ENCODE measurements at regions not wholly inside any gene's neighbourhood (a gene's known extent, or its start where the extent isn't known, plus 50 kb on each side); places are given as distances from the start of the nearest gene placed in this dataset.
A peak's percentile ranks its signal among the peaks of the same experiment; 100 is the strongest.

- no peak overlapping the region for H3K4me3 ChIP-seq (ENCODE audit: low read length)
- H3K36me3 ChIP-seq (ENCODE audit: control insufficient read depth, insufficient read depth, low read length) = no peaks in the 10 kb centered on the region
- no peak overlapping the region for H3K27ac ChIP-seq (ENCODE audit: low read length)
- peaks cover 22% of the 10 kb centered on the region for H3K27me3 ChIP-seq (ENCODE audit: control insufficient read depth, insufficient read depth, low read length)
- 82% methylated on average over 4 of the region's 6 CpGs for WGBS (ENCODE audit: insufficient coverage)
- DNase-seq = no peak
- H3K4me1 ChIP-seq (ENCODE audit: control insufficient read depth, insufficient read depth, low read length) = peaks cover 2% of the 10 kb centered on the region
- H3K9me3 ChIP-seq (replicated peaks; ENCODE audit: control insufficient read depth, low read depth, low read length) = no peaks in the 10 kb centered on the region
These were observed 198.4 kb downstream of the PRDM2 start for GRCh38 chr1:13898406-13898805.

GRCh38 chr1:13899856-13900255 lies 199.9 kb downstream of the PRDM2 start:
- no peak overlapping the region for H3K4me3 ChIP-seq (ENCODE audit: low read length)
- no peak for DNase-seq
- no peak overlapping the region for H3K27ac ChIP-seq (ENCODE audit: low read length)
- WGBS (ENCODE audit: insufficient coverage) = no CpG with 5 or more reads among the region's 7 CpGs
- peaks cover 5% of the 10 kb centered on the region for H3K9me3 ChIP-seq (replicated peaks; ENCODE audit: control insufficient read depth, low read depth, low read length)
- peaks cover 8% of the 10 kb centered on the region for H3K27me3 ChIP-seq (ENCODE audit: control insufficient read depth, insufficient read depth, low read length)
- no peaks in the 10 kb centered on the region for H3K4me1 ChIP-seq (ENCODE audit: control insufficient read depth, insufficient read depth, low read length)
- H3K36me3 ChIP-seq (ENCODE audit: control insufficient read depth, insufficient read depth, low read length) = no peaks in the 10 kb centered on the region

- Histone ChIP-seq H3K27ac (ENCODE audit: low read length) (no peak overlapping the region), H3K9me3 (replicated peaks; ENCODE audit: control insufficient read depth, low read depth, low read length) (peaks cover 5% of the 10 kb centered on the region), H3K27me3 (ENCODE audit: control insufficient read depth, insufficient read depth, low read length) (peaks cover 6% of the 10 kb centered on the region), H3K4me1 (ENCODE audit: control insufficient read depth, insufficient read depth, low read length) (no peaks in the 10 kb centered on the region), H3K36me3 (ENCODE audit: control insufficient read depth, insufficient read depth, low read length) (no peaks in the 10 kb centered on the region), H3K4me3 (ENCODE audit: low read length) (no peak overlapping the region)
- no CpG with 5 or more reads among the region's 1 CpG for WGBS (ENCODE audit: insufficient coverage)
- DNase-seq = no peak
These were observed 200.6 kb downstream of the PRDM2 start for GRCh38 chr1:13900583-13900982.

GRCh38 chr1:13901039-13901438 lies 201.1 kb downstream of the PRDM2 start:
- 44% methylated on average over 3 of the region's 10 CpGs for WGBS (ENCODE audit: insufficient coverage)
- Histone ChIP-seq H3K36me3 (ENCODE audit: control insufficient read depth, insufficient read depth, low read length) (no peaks in the 10 kb centered on the region), H3K27me3 (ENCODE audit: control insufficient read depth, insufficient read depth, low read length) (peaks cover 6% of the 10 kb centered on the region), H3K4me3 (ENCODE audit: low read length) (no peak overlapping the region), H3K27ac (ENCODE audit: low read length) (no peak overlapping the region), H3K9me3 (replicated peaks; ENCODE audit: control insufficient read depth, low read depth, low read length) (peaks cover 5% of the 10 kb centered on the region), H3K4me1 (ENCODE audit: control insufficient read depth, insufficient read depth, low read length) (no peaks in the 10 kb centered on the region)
- DNase-seq = peak; percentile 8

- H3K4me3 ChIP-seq (ENCODE audit: low read length) = no peak overlapping the region
- peaks cover 5% of the 10 kb centered on the region for H3K9me3 ChIP-seq (replicated peaks; ENCODE audit: control insufficient read depth, low read depth, low read length)
- no peaks in the 10 kb centered on the region for H3K4me1 ChIP-seq (ENCODE audit: control insufficient read depth, insufficient read depth, low read length)
- no peak for DNase-seq
- no peaks in the 10 kb centered on the region for H3K36me3 ChIP-seq (ENCODE audit: control insufficient read depth, insufficient read depth, low read length)
- WGBS (ENCODE audit: insufficient coverage) = 68% methylated on average over 5 of the region's 6 CpGs
- peaks cover 4% of the 10 kb centered on the region for H3K27me3 ChIP-seq (ENCODE audit: control insufficient read depth, insufficient read depth, low read length)
- no peak overlapping the region for H3K27ac ChIP-seq (ENCODE audit: low read length)
These were observed 201.6 kb downstream of the PRDM2 start for GRCh38 chr1:13901597-13901996.

- no peaks in the 10 kb centered on the region for H3K4me1 ChIP-seq (ENCODE audit: control insufficient read depth, insufficient read depth, low read length)
- 58% methylated on average over 3 of the region's 3 CpGs for WGBS (ENCODE audit: insufficient coverage)
These were observed 208.1 kb downstream of the PRDM2 start for GRCh38 chr1:13908128-13908527.

GRCh38 chr1:13911697-13912619 lies 212.0 kb downstream of the PRDM2 start:
- 73% methylated on average over 6 of the region's 8 CpGs for WGBS (ENCODE audit: insufficient coverage)
- Histone ChIP-seq H3K27me3 (ENCODE audit: control insufficient read depth, insufficient read depth, low read length) (no peaks in the 10 kb centered on the region), H3K4me3 (ENCODE audit: low read length) (no peak overlapping the region), H3K9me3 (replicated peaks; ENCODE audit: control insufficient read depth, low read depth, low read length) (no peaks in the 10 kb centered on the region), H3K4me1 (ENCODE audit: control insufficient read depth, insufficient read depth, low read length) (no peaks in the 10 kb centered on the region), H3K36me3 (ENCODE audit: control insufficient read depth, insufficient read depth, low read length) (no peaks in the 10 kb centered on the region), H3K27ac (ENCODE audit: low read length) (no peak overlapping the region)
- DNase-seq = no peak

More at GRCh38 chr1:13908128-13908527, 208.1 kb downstream of the PRDM2 start:
- H3K9me3 ChIP-seq (replicated peaks; ENCODE audit: control insufficient read depth, low read depth, low read length) = peaks cover 5% of the 10 kb centered on the region
- H3K27ac ChIP-seq (ENCODE audit: low read length) = no peak overlapping the region
- no peaks in the 10 kb centered on the region for H3K27me3 ChIP-seq (ENCODE audit: control insufficient read depth, insufficient read depth, low read length)
- no peak overlapping the region for H3K4me3 ChIP-seq (ENCODE audit: low read length)
- DNase-seq = no peak
- no peaks in the 10 kb centered on the region for H3K36me3 ChIP-seq (ENCODE audit: control insufficient read depth, insufficient read depth, low read length)

- Histone ChIP-seq H3K9me3 (replicated peaks; ENCODE audit: control insufficient read depth, low read depth, low read length) (no peaks in the 10 kb centered on the region), H3K27ac (ENCODE audit: low read length) (no peak overlapping the region), H3K4me1 (ENCODE audit: control insufficient read depth, insufficient read depth, low read length) (no peaks in the 10 kb centered on the region), H3K27me3 (ENCODE audit: control insufficient read depth, insufficient read depth, low read length) (no peaks in the 10 kb centered on the region), H3K4me3 (ENCODE audit: low read length) (no peak overlapping the region), H3K36me3 (ENCODE audit: control insufficient read depth, insufficient read depth, low read length) (no peaks in the 10 kb centered on the region)
- DNase-seq = no peak
- 86% methylated on average over 1 of the region's 1 CpG for WGBS (ENCODE audit: insufficient coverage)
These were observed 213.4 kb downstream of the PRDM2 start for GRCh38 chr1:13913396-13913795.

GRCh38 chr1:13916530-13916929 lies 216.5 kb downstream of the PRDM2 start:
- Histone ChIP-seq H3K4me1 (ENCODE audit: control insufficient read depth, insufficient read depth, low read length) (no peaks in the 10 kb centered on the region), H3K4me3 (ENCODE audit: low read length) (no peak overlapping the region), H3K9me3 (replicated peaks; ENCODE audit: control insufficient read depth, low read depth, low read length) (no peaks in the 10 kb centered on the region), H3K27ac (ENCODE audit: low read length) (no peak overlapping the region), H3K27me3 (ENCODE audit: control insufficient read depth, insufficient read depth, low read length) (no peaks in the 10 kb centered on the region), H3K36me3 (ENCODE audit: control insufficient read depth, insufficient read depth, low read length) (no peaks in the 10 kb centered on the region)
- no peak for DNase-seq
- 73% methylated on average over 2 of the region's 3 CpGs for WGBS (ENCODE audit: insufficient coverage)

- no peak for DNase-seq
- no peak overlapping the region for H3K27ac ChIP-seq (ENCODE audit: low read length)
- no CpG with 5 or more reads among the region's 2 CpGs for WGBS (ENCODE audit: insufficient coverage)
- H3K9me3 ChIP-seq (replicated peaks; ENCODE audit: control insufficient read depth, low read depth, low read length) = no peaks in the 10 kb centered on the region
- peaks cover 2% of the 10 kb centered on the region for H3K4me1 ChIP-seq (ENCODE audit: control insufficient read depth, insufficient read depth, low read length)
- no peaks in the 10 kb centered on the region for H3K36me3 ChIP-seq (ENCODE audit: control insufficient read depth, insufficient read depth, low read length)
- H3K27me3 ChIP-seq (ENCODE audit: control insufficient read depth, insufficient read depth, low read length) = no peaks in the 10 kb centered on the region
- no peak overlapping the region for H3K4me3 ChIP-seq (ENCODE audit: low read length)
These were observed 217.6 kb downstream of the PRDM2 start for GRCh38 chr1:13917607-13918006.

Data from muscle of leg (tissue), 3 donors.